ENCODE measurements at regions not wholly inside any gene's neighbourhood (a gene's known extent, or its start where the extent isn't known, plus 50 kb on each side); places are given as distances from the start of the nearest gene placed in this dataset.
"Not testable (repeated sequence)": the region's sequence is repeated elsewhere in the genome, so short reads cannot be mapped to it uniquely, and the experiment has no call there.

DNA sequence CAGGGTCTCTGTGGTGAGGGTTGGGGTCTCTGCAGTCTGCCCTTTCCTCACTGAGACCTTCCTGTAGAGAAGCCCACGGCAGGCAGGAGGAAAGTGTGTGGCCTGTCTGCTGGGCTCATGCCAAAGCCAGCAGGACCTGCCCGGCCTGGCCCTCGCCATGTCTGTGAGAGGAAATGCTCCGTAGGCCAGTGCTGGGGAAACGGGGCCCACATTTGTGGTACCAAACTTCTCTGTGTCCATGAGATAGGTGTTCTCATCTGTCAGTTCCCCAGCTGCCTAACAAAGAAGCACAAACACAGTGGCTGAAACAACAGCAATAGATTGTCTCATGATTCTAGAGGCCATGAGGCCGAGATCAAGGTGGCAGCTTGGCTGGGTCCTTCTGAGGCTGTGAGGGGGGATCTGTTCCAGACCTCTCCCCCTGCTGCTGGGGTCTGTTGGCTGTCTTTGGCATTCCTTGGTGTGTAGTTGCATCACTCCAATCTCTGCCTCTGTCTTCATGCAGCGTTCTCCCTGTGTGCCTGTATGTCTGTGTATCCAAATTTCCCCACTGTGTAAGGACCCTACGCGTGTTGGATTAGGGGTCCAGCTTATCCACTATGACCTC lies 772.5 kb downstream of the TBC1D22A start:
- Histone ChIP-seq H3K36me3 (ENCODE audit: control insufficient read depth in 2 of 2, insufficient read depth in 2 of 2, low read length in 2 of 2) (no peaks in the 10 kb centered on the region), H3K9ac (ENCODE audit: low read length in 2 of 2) (peak overlapping the region in 1 of 2 donors; percentile 47), H3K9me3 (ENCODE audit: control insufficient read depth in 2 of 2, low read length in 2 of 2) (no peaks in the 10 kb centered on the region), H3K4me1 (ENCODE audit: control insufficient read depth, insufficient read depth, low read length) (peaks cover 18% of the 10 kb centered on the region), H3K27me3 (ENCODE audit: control insufficient read depth in 1 of 2, insufficient read depth in 2 of 2, low read length in 2 of 2) (no peaks in the 10 kb centered on the region), H3K4me3 (ENCODE audit: low read length in 2 of 2) (peak overlapping the region in 1 of 2 donors; percentile 44), H3K27ac (ENCODE audit: low read length) (peak overlapping the region; percentile 76)

DNA sequence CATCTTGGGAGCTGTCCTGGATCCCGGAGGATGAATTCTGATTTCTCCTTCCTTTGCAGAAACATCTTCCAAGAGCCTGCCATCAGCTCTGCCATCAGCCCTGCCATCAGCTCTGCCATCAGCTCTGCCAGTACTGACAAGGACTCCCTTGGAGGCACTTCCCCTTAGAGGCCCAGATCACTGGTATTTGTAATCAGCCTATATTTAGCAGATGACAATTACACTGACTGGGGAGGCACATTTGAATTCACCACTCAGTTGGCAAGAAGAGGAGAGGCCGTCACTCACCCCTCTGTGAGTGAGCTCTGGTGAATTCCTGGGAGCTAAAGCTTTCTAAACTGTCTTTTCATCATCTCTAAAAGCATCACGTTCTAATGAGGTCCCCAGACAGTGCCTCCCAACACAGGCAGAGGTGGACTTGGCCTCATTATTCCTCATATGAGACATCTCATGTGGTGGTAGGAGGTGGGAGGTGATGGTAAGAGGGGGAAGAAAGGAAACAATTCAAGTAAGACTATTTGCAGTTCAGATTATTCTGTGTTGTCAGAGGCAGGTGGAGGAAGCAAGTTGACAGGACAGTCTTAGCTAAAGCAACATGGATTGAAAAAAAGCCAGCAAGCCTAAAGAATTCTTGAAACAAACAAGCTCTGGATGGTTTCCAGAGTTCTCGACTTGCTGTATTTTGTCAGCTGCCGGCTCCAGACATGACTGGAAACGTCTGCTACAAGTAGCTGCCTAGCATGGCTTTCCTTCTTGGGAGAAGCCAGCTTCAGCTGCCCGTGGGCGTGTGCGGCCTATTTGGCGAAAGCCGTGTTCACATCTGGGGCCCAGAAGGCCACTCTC lies 771.7 kb downstream of the TBC1D22A start:
- Histone ChIP-seq H3K4me1 (ENCODE audit: control insufficient read depth, insufficient read depth, low read length) (peaks cover 18% of the 10 kb centered on the region), H3K9ac (ENCODE audit: low read length in 2 of 2) (peak overlapping the region in 1 of 2 donors; percentile 36), H3K9me3 (ENCODE audit: control insufficient read depth in 2 of 2, low read length in 2 of 2) (no peaks in the 10 kb centered on the region), H3K27me3 (ENCODE audit: control insufficient read depth in 1 of 2, insufficient read depth in 2 of 2, low read length in 2 of 2) (no peaks in the 10 kb centered on the region), H3K4me3 (ENCODE audit: low read length in 2 of 2) (peak overlapping the region in 1 of 2 donors; percentile 44), H3K27ac (ENCODE audit: low read length) (peak overlapping the region; percentile 76), H3K36me3 (ENCODE audit: control insufficient read depth in 2 of 2, insufficient read depth in 2 of 2, low read length in 2 of 2) (no peaks in the 10 kb centered on the region)

DNA sequence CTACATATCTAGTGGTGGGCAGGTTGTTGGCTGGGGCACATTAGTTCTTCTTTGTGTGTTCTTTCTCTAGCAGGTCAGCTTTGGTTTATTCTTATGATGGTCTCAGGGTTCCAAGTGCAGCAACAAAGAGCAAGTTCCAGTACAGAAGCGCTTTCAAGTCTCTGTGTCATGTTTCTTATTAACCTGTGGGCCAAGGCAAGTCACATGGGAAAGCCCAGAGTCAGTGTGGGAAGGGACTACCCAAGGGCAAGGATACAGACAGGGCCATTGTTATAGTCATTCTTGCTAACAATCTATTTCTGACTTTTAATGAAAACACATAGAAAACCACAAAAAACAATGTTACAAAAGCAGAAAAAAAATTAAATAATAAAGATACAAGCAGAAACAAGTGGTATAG lies 754.6 kb downstream of the TBC1D22A start:
- Histone ChIP-seq H3K27me3 (ENCODE audit: control insufficient read depth in 1 of 2, insufficient read depth in 2 of 2, low read length in 2 of 2) (no peaks in the 10 kb centered on the region), H3K4me1 (ENCODE audit: control insufficient read depth, insufficient read depth, low read length) (no peaks in the 10 kb centered on the region), H3K9me3 (ENCODE audit: control insufficient read depth in 2 of 2, low read length in 2 of 2) (no peaks in the 10 kb centered on the region), H3K27ac (ENCODE audit: low read length) (no peak overlapping the region), H3K9ac (ENCODE audit: low read length in 2 of 2) (no peak overlapping the region), H3K36me3 (ENCODE audit: control insufficient read depth in 2 of 2, insufficient read depth in 2 of 2, low read length in 2 of 2) (no peaks in the 10 kb centered on the region), H3K4me3 (ENCODE audit: low read length in 2 of 2) (no peak overlapping the region)

DNA sequence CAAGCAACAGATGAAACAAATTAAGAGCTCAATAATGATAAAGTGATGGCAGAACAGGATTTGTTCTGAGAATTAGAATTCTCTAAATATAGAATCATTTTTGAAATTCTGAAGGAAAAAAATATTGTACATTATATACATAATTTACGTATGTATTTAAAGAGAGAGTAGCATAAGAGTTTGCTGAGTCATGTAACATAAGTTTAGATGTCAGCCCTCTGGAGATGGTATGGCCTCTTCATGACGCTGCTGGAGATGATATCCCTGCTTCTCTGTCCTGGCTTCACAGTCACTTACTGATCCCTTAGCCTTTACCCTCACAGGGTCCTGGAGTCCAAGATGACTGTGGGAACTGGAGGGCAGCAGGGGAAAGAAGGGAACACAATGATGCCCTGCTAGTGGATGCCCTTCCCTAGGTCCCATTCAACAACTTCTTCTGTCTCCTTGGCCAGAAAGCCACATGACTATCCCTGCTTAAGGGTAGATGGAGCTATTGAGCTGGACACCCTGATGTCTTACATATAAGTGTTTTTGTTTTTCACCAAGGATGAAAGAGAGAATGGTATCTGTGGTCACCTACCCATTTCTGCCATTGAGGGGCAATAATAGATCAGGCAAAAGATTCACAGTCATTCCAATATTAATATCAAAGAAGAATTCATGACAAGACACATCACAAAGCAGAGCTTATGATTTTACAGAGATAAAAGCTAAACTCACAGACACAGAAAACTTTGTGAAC lies 753.1 kb downstream of the TBC1D22A start:
- Histone ChIP-seq H3K9ac (ENCODE audit: low read length in 2 of 2) (no peak overlapping the region), H3K27ac (ENCODE audit: low read length) (no peak overlapping the region), H3K9me3 (ENCODE audit: control insufficient read depth in 2 of 2, low read length in 2 of 2) (no peaks in the 10 kb centered on the region), H3K4me1 (ENCODE audit: control insufficient read depth, insufficient read depth, low read length) (no peaks in the 10 kb centered on the region), H3K27me3 (ENCODE audit: control insufficient read depth in 1 of 2, insufficient read depth in 2 of 2, low read length in 2 of 2) (no peaks in the 10 kb centered on the region), H3K36me3 (ENCODE audit: control insufficient read depth in 2 of 2, insufficient read depth in 2 of 2, low read length in 2 of 2) (no peaks in the 10 kb centered on the region), H3K4me3 (ENCODE audit: low read length in 2 of 2) (no peak overlapping the region)

DNA sequence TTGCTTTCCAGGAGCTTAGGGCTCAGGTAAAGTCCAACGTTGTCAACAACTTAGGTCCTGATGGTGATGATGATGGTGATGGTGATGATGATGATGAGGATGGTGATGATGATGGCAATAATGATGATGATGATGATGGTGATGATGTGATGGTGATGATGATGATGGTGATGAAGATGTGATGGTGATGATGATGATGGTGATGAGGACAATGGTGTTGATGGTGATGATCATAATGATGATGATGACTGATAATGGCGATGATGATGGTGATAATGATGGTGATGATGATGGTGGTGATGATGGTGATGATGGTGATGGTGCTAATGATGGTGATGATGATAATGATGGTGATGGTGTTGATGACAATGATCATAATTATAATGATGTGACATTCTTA lies 750.2 kb downstream of the TBC1D22A start:
- no peak overlapping the region for H3K9ac ChIP-seq (ENCODE audit: low read length in 2 of 2)
- no peaks in the 10 kb centered on the region for H3K27me3 ChIP-seq (ENCODE audit: control insufficient read depth in 1 of 2, insufficient read depth in 2 of 2, low read length in 2 of 2)
- no peaks in the 10 kb centered on the region for H3K9me3 ChIP-seq (ENCODE audit: control insufficient read depth in 2 of 2, low read length in 2 of 2)
- H3K4me1 ChIP-seq (ENCODE audit: control insufficient read depth, insufficient read depth, low read length) = no peaks in the 10 kb centered on the region
- no peaks in the 10 kb centered on the region for H3K36me3 ChIP-seq (ENCODE audit: control insufficient read depth in 2 of 2, insufficient read depth in 2 of 2, low read length in 2 of 2)
- no peak overlapping the region for H3K4me3 ChIP-seq (ENCODE audit: low read length in 2 of 2)
- no peak overlapping the region for H3K27ac ChIP-seq (ENCODE audit: low read length)

DNA sequence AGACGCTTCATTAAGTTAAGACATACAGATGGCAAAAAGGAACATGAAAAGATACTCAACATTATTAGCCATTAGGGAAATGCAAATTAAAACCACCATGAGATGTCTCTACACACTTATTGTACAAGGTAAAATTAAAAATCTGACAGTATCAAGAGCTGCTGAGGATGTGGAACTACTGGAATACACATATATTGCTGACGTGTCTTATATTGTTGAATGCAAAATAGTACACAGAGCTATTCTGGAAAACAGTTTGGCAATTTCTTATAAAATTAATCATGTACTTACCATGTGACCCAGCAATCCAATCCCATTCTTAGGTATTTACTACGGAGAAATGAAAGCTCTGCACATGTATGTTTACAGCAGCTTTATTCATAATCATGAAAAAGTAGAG lies 742.5 kb downstream of the TBC1D22A start:
- H3K4me3 ChIP-seq (ENCODE audit: low read length in 2 of 2) = no peak overlapping the region
- H3K9me3 ChIP-seq (ENCODE audit: control insufficient read depth in 2 of 2, low read length in 2 of 2) = peaks cover 5 to 8% of the 10 kb centered on the region in 2 donors
- no peak overlapping the region for H3K27ac ChIP-seq (ENCODE audit: low read length)
- no peaks in the 10 kb centered on the region for H3K27me3 ChIP-seq (ENCODE audit: control insufficient read depth in 1 of 2, insufficient read depth in 2 of 2, low read length in 2 of 2)
- H3K36me3 ChIP-seq (ENCODE audit: control insufficient read depth in 2 of 2, insufficient read depth in 2 of 2, low read length in 2 of 2) = no peaks in the 10 kb centered on the region
- H3K4me1 ChIP-seq (ENCODE audit: control insufficient read depth, insufficient read depth, low read length) = no peaks in the 10 kb centered on the region
- H3K9ac ChIP-seq (ENCODE audit: low read length in 2 of 2) = no peak overlapping the region

DNA sequence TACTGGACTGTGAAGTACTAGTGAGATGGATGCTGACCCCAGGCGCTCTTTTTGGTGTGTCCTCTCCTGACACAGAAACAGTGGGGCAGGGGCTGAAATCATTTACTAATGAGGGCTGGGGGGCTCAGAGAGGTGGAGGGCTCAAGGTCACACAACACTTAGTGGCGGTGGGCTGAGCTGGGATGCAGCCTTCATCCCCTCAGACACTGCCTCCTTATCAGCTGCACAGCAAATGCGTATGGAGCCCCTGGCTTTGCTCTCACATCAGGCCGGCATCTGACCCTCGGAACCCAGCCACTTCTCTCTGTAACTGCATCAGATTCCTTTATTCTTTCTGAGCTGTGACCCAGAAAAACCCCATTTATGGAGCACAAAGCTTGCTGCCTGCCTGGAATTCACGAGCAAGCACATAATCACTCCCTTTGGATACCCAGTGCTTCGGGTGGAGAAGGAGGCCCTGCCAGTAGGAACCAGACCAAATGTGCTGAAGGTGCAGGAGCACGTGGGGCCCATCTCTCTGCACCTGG lies 736.6 kb downstream of the TBC1D22A start:
- no peak overlapping the region for H3K4me3 ChIP-seq (ENCODE audit: low read length in 2 of 2)
- H3K9me3 ChIP-seq (ENCODE audit: control insufficient read depth in 2 of 2, low read length in 2 of 2) = peaks cover 5 to 8% of the 10 kb centered on the region in 2 donors
- no peak overlapping the region for H3K27ac ChIP-seq (ENCODE audit: low read length)
- H3K9ac ChIP-seq (ENCODE audit: low read length in 2 of 2) = no peak overlapping the region
- H3K36me3 ChIP-seq (ENCODE audit: control insufficient read depth in 2 of 2, insufficient read depth in 2 of 2, low read length in 2 of 2) = no peaks in the 10 kb centered on the region
- H3K4me1 ChIP-seq (ENCODE audit: control insufficient read depth, insufficient read depth, low read length) = no peaks in the 10 kb centered on the region
- peaks cover 0 to 7% of the 10 kb centered on the region in 2 donors for H3K27me3 ChIP-seq (ENCODE audit: control insufficient read depth in 1 of 2, insufficient read depth in 2 of 2, low read length in 2 of 2)

DNA sequence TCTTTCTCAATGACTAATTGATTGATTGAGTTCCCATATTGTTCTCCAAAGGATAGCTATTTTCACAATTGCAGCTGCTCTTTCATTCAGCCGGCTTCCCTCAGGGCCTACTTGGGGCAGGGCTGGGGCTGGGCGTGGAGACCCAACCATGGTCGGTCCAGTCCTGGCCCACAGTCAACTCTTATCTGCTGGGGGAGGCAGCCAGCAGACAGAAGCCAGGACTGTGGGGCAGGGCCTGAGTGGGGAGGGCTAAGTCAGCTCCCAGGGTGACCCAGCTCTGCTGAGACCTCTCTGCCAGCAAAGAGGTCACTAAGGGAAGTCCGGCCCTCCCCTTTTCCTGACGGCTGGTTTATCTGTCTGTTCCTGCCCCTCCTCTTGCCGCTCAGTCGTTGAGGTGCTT lies 735.2 kb downstream of the TBC1D22A start:
- H3K9ac ChIP-seq (ENCODE audit: low read length in 2 of 2) = no peak overlapping the region
- no peaks in the 10 kb centered on the region for H3K4me1 ChIP-seq (ENCODE audit: control insufficient read depth, insufficient read depth, low read length)
- H3K9me3 ChIP-seq (ENCODE audit: control insufficient read depth in 2 of 2, low read length in 2 of 2) = peaks cover 5 to 8% of the 10 kb centered on the region in 2 donors

DNA sequence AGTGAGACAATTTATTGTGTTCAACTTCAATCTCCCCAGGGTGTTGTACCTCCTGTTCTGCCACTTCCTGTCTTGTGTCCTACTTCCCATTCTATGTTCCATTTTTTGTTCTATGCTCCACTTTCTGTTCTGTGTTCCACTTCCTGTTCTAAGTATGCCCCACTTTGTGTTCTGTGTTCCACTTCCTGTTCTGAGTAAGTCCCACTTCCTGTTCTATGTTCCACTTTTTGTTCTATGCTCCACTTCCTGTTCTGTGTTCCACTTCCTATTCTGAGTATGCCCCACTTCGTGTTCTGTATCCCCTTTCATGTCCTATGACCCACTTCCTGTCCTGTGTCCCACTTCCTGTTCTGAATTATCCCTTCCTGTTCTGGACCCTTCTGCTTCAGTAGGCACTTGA lies 732.7 kb downstream of the TBC1D22A start:
- no peaks in the 10 kb centered on the region for H3K36me3 ChIP-seq (ENCODE audit: control insufficient read depth in 2 of 2, insufficient read depth in 2 of 2, low read length in 2 of 2)
- no peak overlapping the region for H3K27ac ChIP-seq (ENCODE audit: low read length)
- peaks cover 0 to 10% of the 10 kb centered on the region in 2 donors for H3K27me3 ChIP-seq (ENCODE audit: control insufficient read depth in 1 of 2, insufficient read depth in 2 of 2, low read length in 2 of 2)
- no peak overlapping the region for H3K9ac ChIP-seq (ENCODE audit: low read length in 2 of 2)
- peaks cover 0 to 1% of the 10 kb centered on the region in 2 donors for H3K9me3 ChIP-seq (ENCODE audit: control insufficient read depth in 2 of 2, low read length in 2 of 2)
- H3K4me3 ChIP-seq (ENCODE audit: low read length in 2 of 2) = no peak overlapping the region
- no peaks in the 10 kb centered on the region for H3K4me1 ChIP-seq (ENCODE audit: control insufficient read depth, insufficient read depth, low read length)

More for the DNA sequence above, 735.2 kb downstream of the TBC1D22A start:
- Histone ChIP-seq H3K27ac (ENCODE audit: low read length) (no peak overlapping the region), H3K27me3 (ENCODE audit: control insufficient read depth in 1 of 2, insufficient read depth in 2 of 2, low read length in 2 of 2) (peaks cover 0 to 10% of the 10 kb centered on the region in 2 donors), H3K4me3 (ENCODE audit: low read length in 2 of 2) (no peak overlapping the region), H3K36me3 (ENCODE audit: control insufficient read depth in 2 of 2, insufficient read depth in 2 of 2, low read length in 2 of 2) (no peaks in the 10 kb centered on the region)

DNA sequence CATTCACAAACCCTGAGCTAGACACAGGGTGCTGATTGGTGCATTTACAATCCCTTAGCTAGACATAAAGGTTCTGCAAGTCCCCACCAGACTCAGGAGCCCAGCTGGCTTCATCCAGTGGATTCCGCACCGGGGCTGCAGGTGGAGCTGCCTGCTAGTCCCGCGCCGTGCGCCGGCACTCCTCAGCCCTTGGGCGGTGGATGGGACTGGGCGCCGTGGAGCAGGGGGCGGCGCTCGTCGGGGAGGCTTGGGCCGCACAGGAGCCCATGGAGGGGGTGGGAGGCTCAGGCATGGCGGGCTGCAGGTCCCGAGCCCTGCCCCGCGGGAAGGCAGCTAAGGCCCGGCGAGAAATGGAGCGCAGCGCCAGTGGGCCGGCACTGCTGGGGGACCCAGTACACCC lies 725.7 kb downstream of the TBC1D22A start:
- H3K4me1 ChIP-seq (ENCODE audit: control insufficient read depth, insufficient read depth, low read length); H3K9me3 ChIP-seq (ENCODE audit: control insufficient read depth in 2 of 2, low read length in 2 of 2); H3K9ac ChIP-seq (ENCODE audit: low read length in 2 of 2); H3K27ac ChIP-seq (ENCODE audit: low read length); H3K36me3 ChIP-seq (ENCODE audit: control insufficient read depth in 2 of 2, insufficient read depth in 2 of 2, low read length in 2 of 2); H3K27me3 ChIP-seq (ENCODE audit: control insufficient read depth in 1 of 2, insufficient read depth in 2 of 2, low read length in 2 of 2); H3K4me3 ChIP-seq (ENCODE audit: low read length in 2 of 2): not testable (repeated sequence)

All from stomach smooth muscle (tissue), 2 donors.